ENCODE measurements at regions not wholly inside any gene's neighbourhood (a gene's known extent, or its start where the extent isn't known, plus 50 kb on each side); places are given as distances from the start of the nearest gene placed in this dataset.

DNA sequence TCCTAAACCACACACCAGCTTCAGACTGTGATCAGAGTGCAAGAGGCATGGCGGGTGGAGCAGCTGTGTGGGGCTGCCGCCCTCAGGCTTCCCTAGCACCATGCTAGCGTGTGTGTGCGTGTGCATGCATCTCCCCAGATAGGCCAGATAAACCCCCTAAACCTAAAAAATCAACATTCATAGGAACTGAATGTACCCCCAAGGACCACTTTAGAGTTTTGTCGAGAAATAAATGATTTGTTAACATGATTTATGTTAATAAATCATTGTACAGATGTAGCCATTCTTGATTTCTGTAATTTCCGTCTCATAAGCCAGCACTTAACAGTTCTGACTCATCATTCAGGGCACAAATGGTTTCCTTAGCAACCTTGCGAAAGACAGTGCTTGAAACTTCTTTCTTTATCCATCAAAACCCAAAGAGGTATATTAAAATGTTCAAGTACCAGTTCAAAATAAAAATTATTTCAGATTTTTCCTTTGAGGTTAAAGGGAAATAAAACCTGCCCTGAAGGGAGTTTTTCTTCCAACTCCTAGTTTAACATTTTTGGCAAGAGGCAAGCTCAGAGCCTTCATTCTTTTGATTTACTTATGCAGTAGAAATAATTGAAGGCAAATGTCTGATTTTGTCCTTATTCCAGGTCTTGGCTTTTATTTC is 206.2 kb upstream of the RGS6 start:
- TF ChIP-seq, protein P1, sequence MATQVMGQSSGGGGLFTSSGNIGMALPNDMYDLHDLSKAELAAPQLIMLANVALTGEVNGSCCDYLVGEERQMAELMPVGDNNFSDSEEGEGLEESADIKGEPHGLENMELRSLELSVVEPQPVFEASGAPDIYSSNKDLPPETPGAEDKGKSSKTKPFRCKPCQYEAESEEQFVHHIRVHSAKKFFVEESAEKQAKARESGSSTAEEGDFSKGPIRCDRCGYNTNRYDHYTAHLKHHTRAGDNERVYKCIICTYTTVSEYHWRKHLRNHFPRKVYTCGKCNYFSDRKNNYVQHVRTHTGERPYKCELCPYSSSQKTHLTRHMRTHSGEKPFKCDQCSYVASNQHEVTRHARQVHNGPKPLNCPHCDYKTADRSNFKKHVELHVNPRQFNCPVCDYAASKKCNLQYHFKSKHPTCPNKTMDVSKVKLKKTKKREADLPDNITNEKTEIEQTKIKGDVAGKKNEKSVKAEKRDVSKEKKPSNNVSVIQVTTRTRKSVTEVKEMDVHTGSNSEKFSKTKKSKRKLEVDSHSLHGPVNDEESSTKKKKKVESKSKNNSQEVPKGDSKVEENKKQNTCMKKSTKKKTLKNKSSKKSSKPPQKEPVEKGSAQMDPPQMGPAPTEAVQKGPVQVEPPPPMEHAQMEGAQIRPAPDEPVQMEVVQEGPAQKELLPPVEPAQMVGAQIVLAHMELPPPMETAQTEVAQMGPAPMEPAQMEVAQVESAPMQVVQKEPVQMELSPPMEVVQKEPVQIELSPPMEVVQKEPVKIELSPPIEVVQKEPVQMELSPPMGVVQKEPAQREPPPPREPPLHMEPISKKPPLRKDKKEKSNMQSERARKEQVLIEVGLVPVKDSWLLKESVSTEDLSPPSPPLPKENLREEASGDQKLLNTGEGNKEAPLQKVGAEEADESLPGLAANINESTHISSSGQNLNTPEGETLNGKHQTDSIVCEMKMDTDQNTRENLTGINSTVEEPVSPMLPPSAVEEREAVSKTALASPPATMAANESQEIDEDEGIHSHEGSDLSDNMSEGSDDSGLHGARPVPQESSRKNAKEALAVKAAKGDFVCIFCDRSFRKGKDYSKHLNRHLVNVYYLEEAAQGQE (IDR thresholded peaks at IDR 0.05; ENCODE audit: insufficient read depth in 1 of 2, low read depth in 2 of 2, low read length in 2 of 2), result no peak
- no peak for TF ChIP-seq TAF1 (IDR thresholded peaks at IDR 0.05; ENCODE audit: borderline replicate concordance, insufficient read depth, low read length)

DNA sequence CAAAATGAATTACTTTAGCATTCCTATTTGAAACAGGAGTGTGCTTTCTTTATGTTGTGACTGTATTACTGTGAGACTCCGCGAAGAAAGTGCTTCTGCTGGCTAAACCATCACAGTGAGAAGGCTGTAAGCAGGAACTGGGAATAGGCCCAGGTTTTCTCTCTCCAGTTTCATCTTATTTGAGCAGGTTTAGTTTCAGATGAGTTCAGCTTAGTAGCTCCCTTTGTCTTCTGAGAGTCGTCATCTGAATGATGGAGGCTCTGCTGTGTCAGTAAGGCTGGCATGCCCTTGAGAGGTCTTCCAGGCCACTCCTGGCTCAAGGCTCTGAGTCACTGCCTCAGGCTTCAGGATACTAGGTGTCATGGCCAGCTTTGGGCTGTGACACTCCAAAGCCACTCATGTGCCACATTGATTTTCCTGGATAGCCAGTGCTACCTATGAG is 205.6 kb upstream of the RGS6 start:
- TF ChIP-seq TAF1 (IDR thresholded peaks at IDR 0.05; ENCODE audit: borderline replicate concordance, insufficient read depth, low read length), result no peak
- TF ChIP-seq, protein P1 (IDR thresholded peaks at IDR 0.05; ENCODE audit: insufficient read depth in 1 of 2, low read depth in 2 of 2, low read length in 2 of 2), result no peak
- no peak for TF ChIP-seq POLR2AphosphoS5 (IDR thresholded peaks at IDR 0.05; ENCODE audit: low read depth, low read length)
- no peak for TF ChIP-seq SIN3A (IDR thresholded peaks at IDR 0.05; ENCODE audit: borderline replicate concordance, insufficient read depth, low read length)
- no peak for TF ChIP-seq FOXP2 (optimal IDR thresholded peaks at IDR 0.05; ENCODE audit: borderline replicate concordance, extremely low read depth, extremely low read length, insufficient read depth)

DNA sequence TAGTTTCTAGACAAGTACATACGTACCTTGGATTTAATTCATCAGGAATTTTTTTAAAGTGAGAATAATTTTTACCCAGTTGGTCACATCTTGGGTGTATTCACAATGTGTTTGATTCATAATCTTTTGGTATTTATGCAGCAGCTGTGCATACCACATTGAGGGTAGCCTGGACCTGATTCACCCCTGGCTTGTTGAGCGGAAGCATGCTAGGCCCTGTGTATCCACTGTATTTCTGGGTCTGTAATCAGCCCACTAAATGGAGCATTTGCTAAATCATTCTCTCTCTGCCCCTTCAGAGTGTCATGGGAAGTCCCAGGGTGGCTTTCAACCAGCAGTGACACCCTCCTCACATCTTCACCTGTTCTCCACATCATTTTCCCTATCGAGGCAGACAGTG is 203.8 kb upstream of the RGS6 start:
- TF ChIP-seq FOXP2 (optimal IDR thresholded peaks at IDR 0.05; ENCODE audit: borderline replicate concordance, extremely low read depth, extremely low read length, insufficient read depth), result no peak
- TF ChIP-seq TAF1 (IDR thresholded peaks at IDR 0.05; ENCODE audit: borderline replicate concordance, insufficient read depth, low read length), result no peak
- no peak for TF ChIP-seq SIN3A (IDR thresholded peaks at IDR 0.05; ENCODE audit: borderline replicate concordance, insufficient read depth, low read length)
- TF ChIP-seq, protein P1 (IDR thresholded peaks at IDR 0.05; ENCODE audit: insufficient read depth in 1 of 2, low read depth in 2 of 2, low read length in 2 of 2), result no peak
- TF ChIP-seq POLR2AphosphoS5 (IDR thresholded peaks at IDR 0.05; ENCODE audit: low read depth, low read length), result no peak

GRCh38 chr14:71729596-71729995 is 202.6 kb upstream of the RGS6 start:
- TF ChIP-seq TAF1 (IDR thresholded peaks at IDR 0.05; ENCODE audit: borderline replicate concordance, insufficient read depth, low read length) (no peak), SIN3A (IDR thresholded peaks at IDR 0.05; ENCODE audit: borderline replicate concordance, insufficient read depth, low read length) (no peak), POLR2AphosphoS5 (IDR thresholded peaks at IDR 0.05; ENCODE audit: low read depth, low read length) (no peak), FOXP2 (optimal IDR thresholded peaks at IDR 0.05; ENCODE audit: borderline replicate concordance, extremely low read depth, extremely low read length, insufficient read depth) (no peak)
- TF ChIP-seq, protein P1 (IDR thresholded peaks at IDR 0.05; ENCODE audit: insufficient read depth in 1 of 2, low read depth in 2 of 2, low read length in 2 of 2), result no peak

GRCh38 chr14:71730471-71730870 is 201.8 kb upstream of the RGS6 start:
- TF ChIP-seq TAF1 (IDR thresholded peaks at IDR 0.05; ENCODE audit: borderline replicate concordance, insufficient read depth, low read length), result no peak
- TF ChIP-seq, protein P1 (IDR thresholded peaks at IDR 0.05; ENCODE audit: insufficient read depth in 1 of 2, low read depth in 2 of 2, low read length in 2 of 2), result no peak
- no peak for TF ChIP-seq SIN3A (IDR thresholded peaks at IDR 0.05; ENCODE audit: borderline replicate concordance, insufficient read depth, low read length)
